ENCODE measurements at regions not wholly inside any gene's neighbourhood (a gene's known extent, or its start where the extent isn't known, plus 50 kb on each side); places are given as distances from the start of the nearest gene placed in this dataset.
A peak's percentile ranks its signal among the peaks of the same experiment; 100 is the strongest.

DNA sequence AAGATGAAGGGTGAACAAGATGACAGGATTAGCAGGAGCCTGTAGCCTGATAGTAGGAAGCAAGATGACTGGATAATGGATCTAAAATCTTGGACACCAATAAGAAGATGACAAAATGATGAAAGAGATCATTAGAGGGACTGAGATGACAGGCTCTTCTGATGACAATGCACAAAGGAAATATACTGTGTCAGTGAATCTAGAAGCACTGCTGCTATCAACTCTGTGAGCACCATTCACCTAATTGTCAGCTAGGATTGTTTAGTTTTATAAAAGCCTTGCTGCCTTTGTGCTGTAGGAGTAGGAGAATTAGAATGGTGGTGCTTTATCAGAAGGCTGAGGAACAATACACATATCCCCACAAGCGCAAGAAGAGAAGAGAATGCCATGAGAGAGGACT, 1127.8 kb downstream of the DTWD2 start:
- no peaks in the 10 kb centered on the region for H3K27me3 ChIP-seq (ENCODE audit: control insufficient read depth in 3 of 3, insufficient read depth in 3 of 3, low read length in 2 of 3)
- WGBS, 2 donors: 100% methylated on average over 1 of the region's 1 CpG
- TF ChIP-seq, protein P1, sequence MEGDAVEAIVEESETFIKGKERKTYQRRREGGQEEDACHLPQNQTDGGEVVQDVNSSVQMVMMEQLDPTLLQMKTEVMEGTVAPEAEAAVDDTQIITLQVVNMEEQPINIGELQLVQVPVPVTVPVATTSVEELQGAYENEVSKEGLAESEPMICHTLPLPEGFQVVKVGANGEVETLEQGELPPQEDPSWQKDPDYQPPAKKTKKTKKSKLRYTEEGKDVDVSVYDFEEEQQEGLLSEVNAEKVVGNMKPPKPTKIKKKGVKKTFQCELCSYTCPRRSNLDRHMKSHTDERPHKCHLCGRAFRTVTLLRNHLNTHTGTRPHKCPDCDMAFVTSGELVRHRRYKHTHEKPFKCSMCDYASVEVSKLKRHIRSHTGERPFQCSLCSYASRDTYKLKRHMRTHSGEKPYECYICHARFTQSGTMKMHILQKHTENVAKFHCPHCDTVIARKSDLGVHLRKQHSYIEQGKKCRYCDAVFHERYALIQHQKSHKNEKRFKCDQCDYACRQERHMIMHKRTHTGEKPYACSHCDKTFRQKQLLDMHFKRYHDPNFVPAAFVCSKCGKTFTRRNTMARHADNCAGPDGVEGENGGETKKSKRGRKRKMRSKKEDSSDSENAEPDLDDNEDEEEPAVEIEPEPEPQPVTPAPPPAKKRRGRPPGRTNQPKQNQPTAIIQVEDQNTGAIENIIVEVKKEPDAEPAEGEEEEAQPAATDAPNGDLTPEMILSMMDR (IDR thresholded peaks at IDR 0.05; ENCODE audit: control extremely low read depth, extremely low read depth): no peak
- ATAC-seq (ENCODE audit: insufficient read depth, low FRiP score): no peak
- no peak overlapping the region for H3K4me3 ChIP-seq
- H3K9me3 ChIP-seq (ENCODE audit: control insufficient read depth in 4 of 4, insufficient read depth in 3 of 4, low read length in 3 of 4): no peaks in the 10 kb centered on the region
- H3K36me3 ChIP-seq (ENCODE audit: control insufficient read depth in 4 of 4, insufficient read depth in 4 of 4, low read length in 4 of 4): no peaks in the 10 kb centered on the region
- H3K27ac ChIP-seq (ENCODE audit: low read depth in 1 of 2, low read length in 1 of 2): no peak overlapping the region
- no peak for DNase-seq
- H3K4me1 ChIP-seq (ENCODE audit: control insufficient read depth in 5 of 5, insufficient read depth in 5 of 5, low read length in 5 of 5): no peaks in the 10 kb centered on the region
- no peak overlapping the region for H3K9ac ChIP-seq (ENCODE audit: insufficient read depth in 1 of 2, low read length in 2 of 2)

DNA sequence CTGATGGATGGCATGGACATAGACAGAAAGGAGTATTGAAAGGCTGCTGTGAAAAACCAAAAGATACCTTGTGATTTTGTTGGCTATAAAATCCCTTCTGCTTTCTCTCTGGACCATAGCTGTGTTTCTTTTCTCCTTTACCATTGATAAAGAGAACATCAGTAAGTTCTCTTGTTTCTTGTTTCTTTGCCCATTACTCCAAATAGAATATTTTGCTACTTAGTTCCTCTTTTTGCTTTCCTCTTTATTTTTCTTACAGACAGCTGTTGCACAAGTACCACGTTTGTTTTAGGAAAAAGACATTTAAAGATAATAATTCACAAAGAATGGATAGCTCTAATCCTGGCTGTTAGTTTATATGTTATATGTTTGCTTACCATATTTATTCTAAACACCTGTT, 1129.2 kb downstream of the DTWD2 start:
- TF ChIP-seq, protein P1 (IDR thresholded peaks at IDR 0.05; ENCODE audit: control extremely low read depth, extremely low read depth): no peak
- 23 to 32% methylated on average over 1 of the region's 1 CpG for WGBS, 2 donors

DNA sequence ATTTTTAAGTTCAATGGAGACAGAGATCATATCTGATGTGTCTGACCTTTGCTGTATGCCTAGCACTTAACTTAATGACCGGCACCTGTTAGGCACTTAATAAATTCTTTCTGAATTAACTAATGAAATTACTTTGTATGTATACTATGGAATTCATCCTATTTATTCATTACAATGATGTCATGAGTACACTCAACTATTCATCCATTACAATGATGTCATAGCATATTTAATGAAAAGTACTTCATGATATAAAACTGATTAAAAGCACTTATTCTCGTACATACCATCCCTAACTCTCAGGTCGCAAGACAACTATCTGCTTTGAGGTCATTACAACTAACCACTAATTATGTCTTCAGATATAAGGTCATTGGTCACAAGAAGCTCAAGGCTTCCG, 1131.6 kb downstream of the DTWD2 start:
- Histone ChIP-seq H3K4me3 (no peak overlapping the region), H3K4me1 (ENCODE audit: control insufficient read depth in 5 of 5, insufficient read depth in 5 of 5, low read length in 5 of 5) (no peaks in the 10 kb centered on the region), H3K27ac (ENCODE audit: low read depth in 1 of 2, low read length in 1 of 2) (no peak overlapping the region), H3K9me3 (ENCODE audit: control insufficient read depth in 4 of 4, insufficient read depth in 3 of 4, low read length in 3 of 4) (no peaks in the 10 kb centered on the region), H3K36me3 (ENCODE audit: control insufficient read depth in 4 of 4, insufficient read depth in 4 of 4, low read length in 4 of 4) (no peaks in the 10 kb centered on the region), H3K9ac (ENCODE audit: insufficient read depth in 1 of 2, low read length in 2 of 2) (no peak overlapping the region), H3K27me3 (ENCODE audit: control insufficient read depth in 3 of 3, insufficient read depth in 3 of 3, low read length in 2 of 3) (no peaks in the 10 kb centered on the region)
- 89 to 92% methylated on average over 4 of the region's 4 CpGs for WGBS, 2 donors
- no peak for ATAC-seq (ENCODE audit: insufficient read depth, low FRiP score)
- TF ChIP-seq, protein P1 (IDR thresholded peaks at IDR 0.05; ENCODE audit: control extremely low read depth, extremely low read depth): no peak
- DNase-seq: no peak

More for the DNA sequence above, 1129.2 kb downstream of the DTWD2 start:
- Histone ChIP-seq H3K9me3 (ENCODE audit: control insufficient read depth in 4 of 4, insufficient read depth in 3 of 4, low read length in 3 of 4) (no peaks in the 10 kb centered on the region), H3K9ac (ENCODE audit: insufficient read depth in 1 of 2, low read length in 2 of 2) (no peak overlapping the region), H3K4me3 (no peak overlapping the region), H3K36me3 (ENCODE audit: control insufficient read depth in 4 of 4, insufficient read depth in 4 of 4, low read length in 4 of 4) (no peaks in the 10 kb centered on the region), H3K27ac (ENCODE audit: low read depth in 1 of 2, low read length in 1 of 2) (no peak overlapping the region), H3K4me1 (ENCODE audit: control insufficient read depth in 5 of 5, insufficient read depth in 5 of 5, low read length in 5 of 5) (no peaks in the 10 kb centered on the region), H3K27me3 (ENCODE audit: control insufficient read depth in 3 of 3, insufficient read depth in 3 of 3, low read length in 2 of 3) (no peaks in the 10 kb centered on the region)
- DNase-seq: no peak
- ATAC-seq (ENCODE audit: insufficient read depth, low FRiP score): no peak

GRCh38 chr5:117837786-117838185, 1150.6 kb downstream of the DTWD2 start:
- H3K36me3 ChIP-seq (ENCODE audit: control insufficient read depth in 4 of 4, insufficient read depth in 4 of 4, low read length in 4 of 4): no peaks in the 10 kb centered on the region
- ATAC-seq (ENCODE audit: insufficient read depth, low FRiP score): no peak

More at GRCh38 chr5:117837786-117838185, 1150.6 kb downstream of the DTWD2 start:
- H3K4me1 ChIP-seq (ENCODE audit: control insufficient read depth in 5 of 5, insufficient read depth in 5 of 5, low read length in 5 of 5): peaks cover 0 to 2% (median 0%) of the 10 kb centered on the region in 5 donors
- peak in 1 of 3 donors; percentile 0 for DNase-seq
- H3K4me3 ChIP-seq: no peak overlapping the region
- no peak overlapping the region for H3K9ac ChIP-seq (ENCODE audit: insufficient read depth in 1 of 2, low read length in 2 of 2)
- peaks cover 0 to 2% (median 0%) of the 10 kb centered on the region in 4 donors for H3K9me3 ChIP-seq (ENCODE audit: control insufficient read depth in 4 of 4, insufficient read depth in 3 of 4, low read length in 3 of 4)
- no peaks in the 10 kb centered on the region for H3K27me3 ChIP-seq (ENCODE audit: control insufficient read depth in 3 of 3, insufficient read depth in 3 of 3, low read length in 2 of 3)
- WGBS, 2 donors: 83 to 92% methylated on average over 4 of the region's 4 CpGs
- TF ChIP-seq, protein P1 (IDR thresholded peaks at IDR 0.05; ENCODE audit: control extremely low read depth, extremely low read depth): no peak
- no peak overlapping the region for H3K27ac ChIP-seq (ENCODE audit: low read depth in 1 of 2, low read length in 1 of 2)
